GM19025 (cell line): ENCODE measurements at regions not wholly inside any gene's neighbourhood (a gene's known extent, or its start where the extent isn't known, plus 50 kb on each side); places are given as distances from the start of the nearest gene placed in this dataset.
"Not testable (repeated sequence)": the region's sequence is repeated elsewhere in the genome, so short reads cannot be mapped to it uniquely, and the experiment has no call there.

Experiments used
- ATAC-seq: cut with Tn5 transposase; IDR thresholded peaks from one replicate; pipeline ENCODE4 v1.9.1; 2021; ENCODE audit warnings: mild to moderate bottlenecking, low read depth, moderate library complexity; ENCODE audit not compliant: unreplicated experiment

DNA sequence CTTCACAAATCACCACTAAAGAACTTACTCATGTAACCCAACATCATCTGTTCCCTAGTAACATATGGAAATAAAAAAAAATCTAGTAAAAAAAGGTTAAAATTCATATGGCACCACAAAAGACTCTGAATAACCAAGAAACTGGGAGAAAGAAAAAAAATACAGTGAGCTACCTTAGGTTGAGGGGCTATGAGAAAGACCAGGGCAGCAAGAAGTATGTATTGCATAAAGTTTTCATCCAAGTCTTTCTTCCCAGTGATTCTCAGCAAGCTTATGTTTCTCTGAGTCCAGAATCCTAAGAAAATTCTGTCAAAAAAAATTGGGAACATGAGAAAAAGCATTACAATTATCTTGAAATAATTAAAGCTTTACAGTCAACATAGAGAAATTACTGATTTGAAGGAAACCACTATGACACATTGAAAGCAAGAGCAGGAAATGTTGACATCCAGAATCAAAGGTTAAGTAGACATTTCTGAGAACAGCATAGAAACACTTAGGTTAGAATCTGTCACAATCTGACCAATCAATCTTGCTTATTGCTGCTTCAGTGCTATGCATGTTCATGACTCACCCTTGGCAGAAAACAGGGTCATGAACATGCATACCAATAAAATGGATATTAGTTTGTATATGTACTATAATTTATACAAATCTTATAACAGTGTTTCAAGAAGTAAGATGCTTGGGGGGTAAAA lies 494.0 kb upstream of the POT1 start:
- ATAC-seq: no peak

DNA sequence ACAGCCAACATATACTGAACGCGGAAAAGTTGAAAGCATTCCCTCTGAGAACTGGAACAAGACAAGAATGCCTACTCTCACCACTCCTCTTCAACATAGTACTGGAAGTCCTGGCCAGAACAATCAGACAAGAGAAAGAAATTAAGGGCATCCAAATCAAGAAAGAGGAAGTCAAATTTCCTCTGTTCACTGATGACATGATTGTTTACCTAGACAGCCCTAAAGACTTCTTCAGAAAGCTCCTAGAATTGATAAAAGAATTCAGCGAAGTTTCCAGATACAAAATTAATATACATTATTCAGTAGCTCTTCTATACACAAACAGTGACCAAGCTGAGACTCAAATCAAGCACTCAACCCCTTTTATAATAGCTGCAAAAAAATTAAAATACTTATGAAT lies 491.8 kb upstream of the POT1 start:
- not testable (repeated sequence) for ATAC-seq

DNA sequence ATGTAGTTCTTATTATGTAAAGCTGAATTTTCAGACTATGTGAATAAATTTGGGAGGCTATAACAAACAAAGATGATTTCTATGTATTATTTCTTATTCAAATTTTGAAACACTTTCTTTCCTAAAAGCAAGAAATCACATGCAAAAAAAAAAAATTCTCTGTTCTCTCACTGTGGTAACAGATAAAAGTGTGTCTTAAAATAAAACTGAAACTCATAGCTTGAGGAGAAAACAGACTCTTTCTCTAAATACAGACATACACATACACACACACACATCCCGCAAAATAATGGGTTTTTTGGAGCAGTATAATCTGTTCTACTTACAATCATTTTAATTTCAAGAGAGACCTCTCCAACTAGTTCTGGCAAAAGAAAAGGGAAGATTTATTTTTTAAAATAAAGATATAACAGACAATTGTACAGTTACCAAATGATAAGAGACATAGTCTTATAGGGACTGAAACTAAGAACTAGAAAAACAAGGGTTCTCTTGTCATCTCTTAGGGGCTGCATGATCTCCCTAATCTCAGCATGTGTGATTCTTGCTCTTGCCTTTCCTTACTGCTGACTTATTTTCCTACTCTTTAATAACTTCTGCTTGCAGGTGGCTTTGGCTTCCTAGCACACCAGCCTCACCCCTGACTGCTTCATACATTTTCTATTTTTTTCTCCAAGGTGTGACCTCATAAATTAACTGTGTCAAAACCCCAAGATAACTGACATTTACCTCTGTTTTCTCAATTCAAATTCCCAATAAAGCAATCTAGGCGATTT lies 483.5 kb upstream of the POT1 start:
- no peak for ATAC-seq

DNA sequence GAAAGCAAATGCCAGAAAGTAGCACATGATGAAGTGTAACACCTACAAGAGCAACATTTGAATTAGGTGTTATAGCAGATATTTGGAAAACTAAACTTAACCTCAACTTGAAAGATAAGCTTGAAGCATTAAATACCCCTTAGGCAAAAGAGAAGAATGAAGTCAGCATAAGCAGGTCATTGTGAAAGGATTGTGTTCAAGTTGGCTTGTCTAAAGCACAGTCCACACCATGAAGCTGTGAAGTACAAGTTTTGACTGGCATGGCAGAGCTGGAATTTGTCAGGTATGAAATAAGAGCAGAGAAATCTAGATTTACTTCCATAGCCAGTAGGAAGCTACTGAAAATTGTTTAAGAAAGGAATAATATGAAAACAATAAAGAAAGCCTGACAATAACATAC lies 480.3 kb upstream of the POT1 start:
- ATAC-seq: no peak

DNA sequence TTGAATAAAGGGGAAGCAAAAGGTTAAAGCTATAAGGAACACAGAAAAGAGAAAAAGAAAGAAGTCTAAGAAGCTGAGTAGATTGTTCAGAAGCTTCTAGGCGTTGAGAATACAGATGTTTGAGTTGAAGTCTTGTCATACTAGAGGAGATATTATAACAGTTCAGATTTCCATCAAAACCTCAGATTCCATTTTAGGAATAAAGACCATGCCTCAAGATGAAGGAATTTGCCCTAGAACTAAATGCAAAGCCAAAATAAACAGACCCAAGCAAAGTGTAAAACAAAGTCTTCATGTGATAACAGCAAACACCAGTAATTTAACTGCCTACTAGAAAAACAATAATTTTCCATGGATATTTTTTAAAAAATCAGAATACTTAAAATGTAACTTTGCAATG lies 476.5 kb upstream of the POT1 start:
- no peak for ATAC-seq

DNA sequence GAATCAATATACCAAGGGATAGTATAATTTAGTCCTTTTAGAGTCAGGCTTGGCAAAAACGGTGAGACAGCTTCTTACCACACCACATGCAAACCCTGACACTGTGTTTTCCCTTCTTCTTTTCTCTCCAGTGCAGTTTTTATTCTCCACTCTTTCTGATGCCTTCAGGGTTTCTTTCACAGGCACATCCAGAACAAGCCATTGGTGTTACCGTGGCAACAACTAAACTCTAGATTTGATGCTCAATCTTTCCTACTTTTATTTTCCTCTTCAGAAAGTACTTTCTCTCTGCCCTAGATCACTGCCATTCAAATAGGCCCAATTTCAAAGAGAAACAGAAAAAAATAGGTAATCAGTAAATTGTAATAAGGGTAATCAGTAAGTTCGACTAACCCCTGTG lies 469.8 kb upstream of the POT1 start:
- ATAC-seq: no peak

DNA sequence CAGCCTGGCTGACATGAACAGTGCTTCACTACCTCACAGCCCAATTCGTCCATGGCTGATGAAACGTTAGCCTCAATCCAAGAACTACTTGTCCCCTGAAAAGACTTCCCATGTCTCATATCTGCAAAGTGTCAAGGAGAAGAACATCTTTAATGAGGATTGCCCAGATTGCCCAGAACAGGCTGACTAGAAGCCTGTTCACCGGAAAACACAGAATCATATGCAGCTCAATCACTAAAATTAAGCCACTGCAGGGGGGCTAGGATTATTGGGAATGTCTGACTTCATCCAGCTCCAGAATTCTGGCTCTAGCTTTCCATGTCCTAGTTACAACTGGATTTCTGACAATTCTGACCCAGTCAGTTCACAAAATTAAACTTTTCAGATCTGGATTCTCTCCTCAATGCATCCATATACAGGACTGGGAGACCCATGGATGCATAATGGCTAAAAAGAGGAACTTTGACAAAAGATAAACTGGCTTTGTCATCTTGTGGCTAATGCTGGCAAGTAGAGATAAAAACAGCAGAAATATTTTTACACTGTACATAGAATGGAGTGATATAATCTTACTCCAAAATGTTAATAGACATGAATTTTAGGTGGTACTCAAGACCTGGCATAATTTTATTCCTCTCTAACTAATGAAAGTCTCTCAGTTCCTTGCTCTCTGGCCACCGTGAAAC lies 467.0 kb upstream of the POT1 start:
- no peak for ATAC-seq

DNA sequence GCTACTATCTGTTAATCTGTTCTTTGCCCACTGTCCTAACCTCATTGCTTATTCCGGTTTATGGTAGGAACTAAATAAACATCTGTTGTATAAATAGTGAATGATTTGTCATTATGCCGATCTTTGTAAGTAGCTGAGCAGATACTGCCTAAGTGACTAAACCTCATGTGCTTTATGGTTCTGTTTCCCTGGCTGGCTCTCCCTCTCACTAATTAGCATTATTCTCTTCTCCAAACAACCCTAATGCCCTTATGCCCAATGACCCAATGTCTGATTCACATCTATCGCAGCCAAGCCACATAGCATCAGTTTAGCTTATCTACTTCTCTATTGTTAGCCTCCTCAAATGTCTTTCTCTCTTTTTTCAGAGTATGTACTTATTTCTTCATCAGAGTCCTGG lies 462.3 kb upstream of the POT1 start:
- no peak for ATAC-seq

DNA sequence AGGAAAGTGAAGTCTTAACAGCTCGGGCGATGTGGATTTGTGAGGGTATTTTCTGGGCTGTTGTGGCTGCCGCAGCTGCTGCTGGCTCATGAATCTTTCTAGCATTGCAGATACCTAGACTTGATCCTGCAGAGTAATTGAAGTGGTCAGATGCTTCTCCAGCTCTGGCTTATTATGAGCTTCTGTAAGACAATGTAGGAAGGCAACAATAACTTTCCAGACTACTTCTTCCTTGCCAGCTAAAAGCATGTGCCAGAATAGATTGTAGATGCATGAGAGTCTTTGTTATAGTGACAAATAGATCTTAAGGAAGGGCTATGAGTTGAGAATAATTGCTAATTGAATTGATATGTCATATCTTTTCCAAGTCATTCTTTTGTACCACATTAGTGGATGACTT lies 461.4 kb upstream of the POT1 start:
- ATAC-seq: no peak

DNA sequence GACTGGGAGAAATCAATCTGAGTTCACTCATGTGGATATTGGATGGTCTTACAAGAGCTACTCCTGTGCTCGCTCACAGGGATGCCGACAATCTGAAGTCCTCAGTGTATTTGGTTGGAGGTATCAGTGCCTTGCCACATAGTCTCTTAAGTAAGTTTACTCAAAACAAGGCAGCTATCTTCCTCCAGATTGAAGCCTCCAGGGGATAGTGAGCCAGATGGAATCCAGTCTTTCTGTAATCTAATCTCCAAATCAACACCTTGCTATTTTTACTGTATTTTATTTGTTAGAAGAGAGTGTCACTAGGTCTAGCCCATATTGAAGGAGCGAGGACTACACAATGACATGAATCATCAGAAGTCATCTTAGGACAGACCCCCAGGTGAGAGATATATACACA lies 456.6 kb upstream of the POT1 start:
- no peak for ATAC-seq

DNA sequence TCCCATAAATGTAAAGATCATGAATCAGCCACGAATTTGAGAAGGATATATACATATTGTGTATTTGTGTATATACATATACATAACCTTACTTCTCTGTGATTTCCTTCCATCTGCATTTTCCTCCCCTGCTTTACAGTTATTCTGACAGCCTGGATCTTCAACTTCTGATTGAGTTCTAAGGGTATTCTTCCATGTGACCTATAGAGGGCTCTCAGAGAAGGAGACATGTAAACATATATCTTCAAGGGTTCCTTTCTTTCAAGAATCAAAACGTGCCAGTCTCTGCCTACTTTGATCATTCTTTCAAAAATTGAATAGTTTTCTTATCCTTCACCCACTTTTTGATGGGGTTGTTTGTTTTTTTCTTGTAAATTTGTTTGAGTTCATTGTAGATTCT lies 453.7 kb upstream of the POT1 start:
- no peak for ATAC-seq

DNA sequence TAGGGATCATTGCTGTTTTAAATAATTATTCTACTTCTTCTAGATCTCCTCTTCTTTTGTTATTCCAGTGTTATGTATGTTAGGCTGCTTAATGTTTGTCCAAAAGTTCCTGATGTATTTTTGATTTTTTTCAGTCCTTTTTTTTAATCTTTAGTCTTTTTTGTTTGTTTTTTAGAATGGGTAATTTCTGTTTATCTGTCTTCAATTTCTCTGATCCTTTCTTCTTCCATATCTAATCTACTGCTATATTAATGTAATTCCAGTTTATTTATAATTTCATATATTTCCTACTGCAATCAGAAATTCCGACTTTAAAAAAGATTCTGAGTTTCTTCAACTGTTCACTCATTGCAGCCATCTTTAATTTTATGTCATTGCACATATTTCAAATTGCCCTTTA lies 452.8 kb upstream of the POT1 start:
- no peak for ATAC-seq

DNA sequence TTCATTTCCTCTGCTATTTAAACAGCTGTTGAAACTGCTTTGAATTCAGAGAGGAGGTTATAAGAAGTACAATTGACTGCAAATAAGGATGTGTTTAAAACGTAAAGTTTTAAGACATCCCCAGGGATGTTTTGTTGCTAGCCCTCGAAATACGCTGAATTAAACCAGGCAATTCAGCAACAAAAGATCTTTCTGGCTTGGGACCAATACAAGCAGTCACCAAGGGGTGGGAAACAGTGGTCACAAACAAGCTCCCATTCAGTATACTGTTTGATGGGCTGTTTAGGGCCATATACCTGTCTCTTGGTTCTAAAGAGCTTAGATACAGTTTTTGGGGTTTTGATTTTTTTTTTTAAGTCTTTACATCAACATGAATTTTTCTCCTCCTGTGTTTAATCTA lies 446.3 kb upstream of the POT1 start:
- ATAC-seq: no peak

DNA sequence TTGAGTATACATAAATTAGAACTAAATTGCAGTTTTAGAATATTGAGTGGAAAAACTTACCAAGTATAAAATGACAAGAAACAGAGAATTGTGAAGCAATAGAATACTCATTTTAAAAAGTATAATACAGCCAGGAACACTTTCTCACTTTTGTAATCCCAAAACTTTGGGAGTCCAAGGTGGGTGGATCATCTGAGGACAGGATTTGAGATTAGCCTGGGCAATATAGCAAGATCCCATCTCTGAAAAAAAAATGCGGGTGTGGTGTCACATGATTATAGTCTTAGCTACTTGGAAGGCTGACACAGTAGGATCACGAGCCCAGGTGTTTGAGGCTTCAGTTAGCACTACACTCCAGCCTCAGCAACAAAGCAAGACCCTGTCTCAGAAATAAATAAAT lies 440.9 kb upstream of the POT1 start:
- no peak for ATAC-seq

DNA sequence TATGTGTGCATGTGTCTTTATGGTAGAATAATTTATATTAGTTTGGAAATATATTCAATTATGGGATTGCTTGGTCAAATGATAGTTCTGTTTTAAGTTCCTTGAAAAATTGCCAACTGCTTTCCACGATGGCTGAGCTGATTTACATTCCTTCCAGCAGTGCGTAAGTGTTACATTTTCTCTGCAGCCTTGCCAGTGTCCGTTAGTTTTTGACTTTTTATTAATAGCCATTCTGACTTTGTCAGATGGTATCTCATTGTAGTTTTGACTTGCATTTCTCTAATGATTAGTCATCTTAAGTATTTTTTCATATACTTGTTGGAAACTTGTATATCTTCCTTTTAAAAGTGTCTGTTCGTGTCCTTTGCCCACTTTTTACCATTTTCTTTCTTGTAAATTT lies 434.2 kb upstream of the POT1 start:
- ATAC-seq: no peak

DNA sequence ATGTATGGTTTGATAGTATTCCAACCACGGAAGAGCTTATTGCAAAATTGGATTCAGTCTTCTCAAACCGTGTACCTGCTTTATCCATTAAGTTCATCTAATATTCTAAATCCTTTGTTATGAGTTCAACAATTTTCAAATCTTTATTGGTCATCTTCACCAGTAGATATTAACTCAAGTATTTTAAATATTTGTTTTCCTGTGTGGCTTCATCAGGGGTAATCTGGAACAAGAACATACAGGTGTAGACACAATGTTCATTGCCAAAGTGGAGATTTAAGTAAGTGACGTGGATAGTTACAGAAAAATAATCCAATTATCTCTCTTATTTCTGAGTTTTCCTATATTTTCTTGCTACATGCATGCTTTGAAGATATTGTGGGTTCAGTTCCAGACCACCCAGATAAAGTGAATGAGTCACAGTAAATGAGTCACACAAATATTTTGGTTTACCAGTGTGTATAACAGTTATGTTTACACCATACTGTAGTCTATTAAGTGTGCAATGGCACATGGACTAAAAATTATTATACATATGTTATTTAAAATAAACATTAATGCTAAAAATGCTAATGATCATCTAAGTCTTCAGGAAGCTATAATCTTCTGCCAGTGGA lies 429.0 kb upstream of the POT1 start:
- ATAC-seq: no peak

DNA sequence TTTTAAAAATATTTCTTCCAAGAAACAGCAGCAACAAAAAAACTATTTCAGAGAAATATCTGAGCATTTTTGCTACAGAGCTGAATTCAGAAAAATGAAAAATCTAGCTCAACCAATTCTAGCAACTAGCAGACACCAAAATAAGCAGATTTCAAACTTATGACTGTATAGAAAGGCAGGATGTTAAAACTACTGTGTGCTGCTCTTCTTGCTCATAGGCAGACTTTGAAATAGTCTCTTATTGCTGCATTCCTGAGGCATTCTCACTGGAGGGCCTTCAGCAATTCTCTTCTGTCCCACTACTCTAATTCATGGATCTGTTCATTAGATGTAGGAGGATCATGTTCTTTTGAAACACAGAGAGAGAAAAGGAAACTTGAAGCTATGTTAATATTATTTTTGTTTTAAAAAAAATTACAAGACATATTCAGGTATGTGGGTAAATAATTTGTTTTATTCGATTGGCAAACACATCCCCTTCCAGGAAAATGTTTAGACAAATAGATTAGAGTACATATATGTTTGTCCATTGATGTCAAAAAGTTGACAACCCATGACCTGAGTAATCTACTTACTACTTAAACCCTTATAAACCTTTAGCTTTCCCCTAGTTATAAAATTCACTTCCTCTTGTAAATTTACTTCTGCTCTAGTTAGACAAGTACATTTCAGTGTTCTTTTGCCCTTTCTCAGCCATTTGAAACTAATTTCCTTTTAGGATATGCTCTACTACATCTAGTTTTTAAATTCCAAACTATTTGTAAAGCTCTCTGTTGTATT lies 428.2 kb upstream of the POT1 start:
- no peak for ATAC-seq

DNA sequence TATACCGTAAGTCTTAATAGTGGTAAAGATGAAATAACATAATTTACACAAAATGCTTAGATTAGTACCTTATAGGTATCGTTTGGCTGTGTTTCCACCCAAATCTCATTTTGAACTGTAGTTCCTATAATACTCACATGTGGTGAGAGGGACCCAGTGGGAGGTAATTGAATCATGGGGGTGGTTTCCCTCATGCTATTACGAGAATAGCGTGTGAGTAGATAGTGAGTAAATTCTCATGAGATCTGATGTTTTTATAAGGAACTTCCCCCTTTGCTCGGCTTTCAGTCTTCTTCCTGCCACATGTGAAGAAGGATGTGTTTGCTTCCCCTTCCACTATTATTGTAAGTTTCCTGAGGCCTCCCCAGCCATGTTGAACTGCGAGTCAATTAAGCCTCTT lies 426.3 kb upstream of the POT1 start:
- peak; percentile 60 for ATAC-seq

DNA sequence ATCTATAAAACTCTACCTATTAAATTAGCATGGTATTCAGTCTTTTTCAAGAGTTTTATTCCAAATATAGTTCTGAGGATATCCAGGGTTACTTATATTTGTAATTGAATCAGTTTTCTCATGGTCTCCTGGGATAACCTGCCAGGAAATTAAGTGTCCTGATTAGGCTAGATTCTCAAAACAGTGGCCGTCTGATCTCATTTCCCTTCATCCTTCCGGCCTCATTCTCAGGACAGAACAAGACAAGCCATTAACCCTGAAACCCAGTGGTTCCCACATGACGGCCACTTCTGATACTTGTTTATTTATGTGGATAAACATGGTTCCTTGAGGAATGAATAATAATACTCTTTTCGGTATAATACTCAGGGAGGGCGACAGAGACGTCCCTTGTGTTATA lies 417.6 kb upstream of the POT1 start:
- no peak for ATAC-seq

DNA sequence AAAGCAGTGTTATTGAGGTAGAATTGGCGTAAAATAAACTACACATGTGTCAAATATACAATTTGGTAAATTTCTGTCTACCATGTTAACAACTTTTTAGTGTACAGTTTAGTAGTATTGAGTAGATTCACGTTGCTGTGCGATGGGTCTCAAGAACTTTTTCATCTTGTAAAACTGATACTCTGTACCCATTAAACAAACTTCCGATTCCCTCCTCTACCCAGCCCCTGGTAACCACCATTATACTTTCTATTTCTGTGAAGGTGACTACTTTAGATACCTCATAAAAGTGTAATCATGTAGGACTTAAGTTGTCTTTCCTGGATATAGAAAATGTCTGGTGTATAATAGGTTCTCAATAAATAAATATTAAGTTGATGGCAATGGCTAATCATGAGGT lies 408.5 kb upstream of the POT1 start:
- ATAC-seq: no peak

DNA sequence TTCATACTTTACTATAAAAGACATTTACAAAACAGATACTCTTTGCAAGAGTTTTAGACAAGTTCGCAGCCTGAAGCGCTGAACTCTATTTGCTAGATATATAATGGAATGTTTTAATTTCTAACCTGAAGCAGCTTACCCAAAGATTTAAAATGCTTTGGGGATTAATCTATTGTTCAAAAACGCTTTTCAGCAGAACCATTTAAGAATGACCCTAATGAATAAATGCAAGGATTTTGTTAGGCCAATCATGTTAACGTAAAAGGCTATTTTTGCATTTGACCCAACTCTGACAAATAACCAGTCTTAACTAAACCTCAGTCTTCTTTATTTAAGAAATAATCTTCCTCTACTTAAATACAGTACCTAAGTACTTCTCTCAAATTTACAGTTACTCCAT lies 406.7 kb upstream of the POT1 start:
- no peak for ATAC-seq
